PFSK-1 (cell line): ENCODE measurements at regions not wholly inside any gene's neighbourhood (a gene's known extent, or its start where the extent isn't known, plus 50 kb on each side); places are given as distances from the start of the nearest gene placed in this dataset.

Source experiments
- REST ChIP-seq, 2 experiments: IDR thresholded peaks; 2 replicates each; pipeline versions ENCODE4 v1.6.1 to v1.8.0; 2011 to 2012; ENCODE audit warnings: low read depth in 2 of 2, low read length in 2 of 2, control low read depth in 1 of 2, inconsistent platforms in 1 of 2, mild to moderate bottlenecking in 1 of 2, moderate library complexity in 1 of 2; ENCODE audit not compliant: insufficient read depth in 1 of 2
- TAF1 ChIP-seq: IDR thresholded peaks from 2 replicates; pipeline ENCODE4 v1.6.1; 2012; ENCODE audit warnings: low read length, control low read depth, borderline replicate concordance; ENCODE audit not compliant: insufficient read depth

GRCh38 chr14:49489341-49489740, 96.8 kb downstream of the RPS29 start:
- TF ChIP-seq REST (IDR thresholded peaks at IDR 0.05; ENCODE audit: insufficient read depth in 1 of 2, low read depth in 2 of 2, low read length in 2 of 2) (no peak), TAF1 (no peak)
